ENCODE measurements at regions not wholly inside any gene's neighbourhood (a gene's known extent, or its start where the extent isn't known, plus 50 kb on each side); places are given as distances from the start of the nearest gene placed in this dataset.

GRCh38 chr18:30333310-30333709 is 709.2 kb downstream of the DSC3 start:
- TF ChIP-seq CTCF (IDR thresholded peaks at IDR 0.05): no peak
- no peak for TF ChIP-seq POLR2AphosphoS5 (IDR thresholded peaks at IDR 0.05)
- TF ChIP-seq POLR2A (IDR thresholded peaks at IDR 0.05): no peak
- no peak for TF ChIP-seq EP300 (IDR thresholded peaks at IDR 0.05)
